ENCODE measurements at regions not wholly inside any gene's neighbourhood (a gene's known extent, or its start where the extent isn't known, plus 50 kb on each side); places are given as distances from the start of the nearest gene placed in this dataset.

- Mint-ChIP-seq H3K27ac (no peak overlapping the region), H3K9me3 (peaks cover under 1% of the 10 kb centered on the region), H3K4me1 (ENCODE audit: low read depth) (no peaks in the 10 kb centered on the region), H3K27me3 (no peaks in the 10 kb centered on the region), H3K4me3 (no peak overlapping the region), H3K36me3 (ENCODE audit: low read depth) (no peaks in the 10 kb centered on the region)
- intact Hi-C loops (cut with micrococcal nuclease): no loop called here
These were observed 441.6 kb downstream of the CCDC91 start for GRCh38 chr12:28631831-28632230.

- Mint-ChIP-seq H3K27me3 (no peaks in the 10 kb centered on the region), H3K4me3 (no peak overlapping the region), H3K36me3 (ENCODE audit: low read depth) (no peaks in the 10 kb centered on the region), H3K4me1 (ENCODE audit: low read depth) (no peaks in the 10 kb centered on the region), H3K27ac (no peak overlapping the region), H3K9me3 (peaks cover 16% of the 10 kb centered on the region)
- intact Hi-C loops (cut with micrococcal nuclease): no loop called here
These were observed 450.3 kb downstream of the CCDC91 start for GRCh38 chr12:28640519-28640918.

DNA sequence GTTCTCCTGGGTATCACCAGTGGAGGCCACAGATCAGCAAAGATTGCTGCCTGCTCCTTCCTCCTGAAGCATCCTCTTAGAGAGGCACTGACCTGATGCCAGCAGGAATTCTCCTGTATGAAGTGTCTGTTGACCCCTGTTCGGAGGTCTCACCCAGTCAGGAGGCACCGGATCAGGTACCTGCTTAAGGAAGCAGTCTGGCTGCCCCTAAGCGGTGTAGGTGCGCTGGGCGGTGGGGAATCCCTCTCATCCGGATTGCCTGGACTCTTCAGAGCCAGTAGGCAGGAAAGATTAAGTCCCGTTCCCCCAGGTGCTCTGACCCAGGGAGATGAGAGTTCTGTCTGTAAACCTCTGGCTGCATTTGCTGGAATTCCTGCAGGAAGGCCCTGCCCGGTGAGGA, 455.2 kb downstream of the CCDC91 start:
- Mint-ChIP-seq H3K36me3 (ENCODE audit: low read depth) (no peaks in the 10 kb centered on the region), H3K4me1 (ENCODE audit: low read depth) (no peaks in the 10 kb centered on the region), H3K9me3 (peaks cover 9% of the 10 kb centered on the region), H3K4me3 (no peak overlapping the region), H3K27ac (no peak overlapping the region), H3K27me3 (no peaks in the 10 kb centered on the region)
- intact Hi-C loops (cut with micrococcal nuclease): no loop called here

DNA sequence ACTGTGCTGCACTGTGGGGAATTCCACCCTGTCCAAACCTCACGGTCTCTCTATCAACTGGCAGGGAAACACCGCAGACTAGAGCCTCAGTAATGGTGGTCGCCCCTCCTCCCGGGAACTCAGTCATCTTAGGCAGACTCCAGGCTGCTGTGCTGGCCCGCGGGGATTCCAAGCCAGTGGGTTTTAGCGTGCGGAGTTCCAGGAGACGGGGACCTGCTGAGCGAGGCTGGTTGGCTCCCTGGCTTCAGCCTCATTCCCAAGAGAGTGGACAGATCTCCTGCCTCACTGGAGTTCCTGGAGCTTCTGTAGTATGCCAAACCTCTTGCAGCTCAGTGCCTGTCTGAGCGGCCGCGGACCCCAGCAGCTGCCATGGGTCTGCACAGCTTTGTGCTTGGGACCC, 455.6 kb downstream of the CCDC91 start:
- Mint-ChIP-seq H3K4me1 (ENCODE audit: low read depth) (no peaks in the 10 kb centered on the region), H3K27ac (no peak overlapping the region), H3K27me3 (no peaks in the 10 kb centered on the region), H3K36me3 (ENCODE audit: low read depth) (no peaks in the 10 kb centered on the region), H3K9me3 (peaks cover 9% of the 10 kb centered on the region), H3K4me3 (no peak overlapping the region)
- intact Hi-C loops (cut with micrococcal nuclease): no loop called here

- Mint-ChIP-seq H3K4me3 (no peak overlapping the region), H3K4me1 (ENCODE audit: low read depth) (no peaks in the 10 kb centered on the region), H3K27me3 (no peaks in the 10 kb centered on the region), H3K27ac (no peak overlapping the region), H3K36me3 (ENCODE audit: low read depth) (no peaks in the 10 kb centered on the region), H3K9me3 (no peaks in the 10 kb centered on the region)
- intact Hi-C loops (cut with micrococcal nuclease): no loop called here
These were observed 460.6 kb downstream of the CCDC91 start for GRCh38 chr12:28650906-28651305.

GRCh38 chr12:28652239-28652638, 462.0 kb downstream of the CCDC91 start:
- intact Hi-C loops (cut with micrococcal nuclease): no loop called here
- Mint-ChIP-seq H3K27ac (no peak overlapping the region), H3K9me3 (no peaks in the 10 kb centered on the region), H3K4me1 (ENCODE audit: low read depth) (no peaks in the 10 kb centered on the region), H3K36me3 (ENCODE audit: low read depth) (no peaks in the 10 kb centered on the region), H3K4me3 (no peak overlapping the region), H3K27me3 (no peaks in the 10 kb centered on the region)

DNA sequence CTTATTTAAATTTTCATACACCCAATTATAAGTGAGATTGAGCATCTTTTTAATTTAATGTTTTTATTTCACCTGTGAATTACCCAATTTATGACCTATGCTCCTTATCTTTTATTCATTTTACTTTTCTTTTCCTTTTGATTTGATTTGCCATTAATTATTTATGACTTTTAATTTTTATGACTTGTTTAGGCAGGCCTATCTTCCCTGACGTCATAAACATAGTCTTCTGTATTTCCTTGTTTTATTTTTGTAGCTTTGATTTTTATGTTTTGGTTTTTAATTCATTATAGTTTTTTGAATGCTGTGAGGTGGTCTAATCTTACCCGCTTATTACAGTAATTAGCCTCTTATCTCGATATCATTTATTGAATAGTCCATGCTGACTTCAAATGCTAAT, 467.1 kb upstream of the FAR2 start:
- Mint-ChIP-seq H3K4me3 (no peak overlapping the region), H3K27ac (no peak overlapping the region), H3K9me3 (peaks cover 37% of the 10 kb centered on the region), H3K36me3 (ENCODE audit: low read depth) (no peaks in the 10 kb centered on the region), H3K4me1 (ENCODE audit: low read depth) (no peaks in the 10 kb centered on the region), H3K27me3 (no peaks in the 10 kb centered on the region)
- intact Hi-C loops (cut with micrococcal nuclease): no loop called here

- Mint-ChIP-seq H3K36me3 (ENCODE audit: low read depth) (no peaks in the 10 kb centered on the region), H3K4me3 (no peak overlapping the region), H3K4me1 (ENCODE audit: low read depth) (no peaks in the 10 kb centered on the region), H3K27ac (no peak overlapping the region), H3K9me3 (peaks cover 32% of the 10 kb centered on the region), H3K27me3 (no peaks in the 10 kb centered on the region)
- intact Hi-C loops (cut with micrococcal nuclease): no loop called here
These were observed 465.7 kb upstream of the FAR2 start for GRCh38 chr12:28683366-28683765.

DNA sequence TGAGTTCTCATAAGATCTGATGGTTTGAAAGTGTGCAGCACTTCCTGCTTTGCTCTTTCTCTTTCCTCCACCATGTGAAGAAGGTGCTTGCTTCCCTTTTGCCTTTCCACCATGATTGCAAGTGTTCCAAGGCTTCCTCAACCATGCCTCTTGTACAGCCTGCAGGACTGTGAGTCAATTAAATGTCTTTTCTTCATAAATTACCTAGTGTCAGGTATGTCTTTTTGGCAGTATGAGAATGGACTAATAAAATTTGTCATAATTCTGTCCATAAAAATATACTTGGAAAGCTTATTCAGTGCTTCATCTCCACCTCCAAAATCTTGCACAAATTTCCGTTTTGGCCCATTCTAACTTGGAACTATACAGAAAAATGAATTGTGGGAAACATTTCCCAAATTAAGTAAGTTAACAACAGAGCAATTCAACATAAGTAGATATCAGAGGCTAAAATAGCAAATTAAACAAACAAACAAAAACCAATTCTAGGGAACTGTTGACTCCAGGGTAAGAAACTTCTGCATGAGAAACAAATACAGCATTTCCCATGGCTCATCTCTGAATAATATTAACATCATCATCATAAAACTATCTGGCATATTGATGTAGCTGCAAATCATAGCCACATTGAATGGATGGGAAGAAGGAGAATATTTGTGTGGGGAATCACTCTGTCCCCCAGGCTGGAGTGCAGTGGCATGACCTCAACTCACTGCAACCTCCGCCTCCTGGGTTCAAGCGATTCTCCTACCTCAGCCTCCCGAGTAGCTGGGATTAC, 459.5 kb upstream of the FAR2 start:
- Mint-ChIP-seq H3K36me3 (ENCODE audit: low read depth) (no peaks in the 10 kb centered on the region), H3K27ac (no peak overlapping the region), H3K4me3 (no peak overlapping the region), H3K9me3 (peaks cover 25% of the 10 kb centered on the region), H3K27me3 (no peaks in the 10 kb centered on the region), H3K4me1 (ENCODE audit: low read depth) (no peaks in the 10 kb centered on the region)
- intact Hi-C loops (cut with micrococcal nuclease): no loop called here

DNA sequence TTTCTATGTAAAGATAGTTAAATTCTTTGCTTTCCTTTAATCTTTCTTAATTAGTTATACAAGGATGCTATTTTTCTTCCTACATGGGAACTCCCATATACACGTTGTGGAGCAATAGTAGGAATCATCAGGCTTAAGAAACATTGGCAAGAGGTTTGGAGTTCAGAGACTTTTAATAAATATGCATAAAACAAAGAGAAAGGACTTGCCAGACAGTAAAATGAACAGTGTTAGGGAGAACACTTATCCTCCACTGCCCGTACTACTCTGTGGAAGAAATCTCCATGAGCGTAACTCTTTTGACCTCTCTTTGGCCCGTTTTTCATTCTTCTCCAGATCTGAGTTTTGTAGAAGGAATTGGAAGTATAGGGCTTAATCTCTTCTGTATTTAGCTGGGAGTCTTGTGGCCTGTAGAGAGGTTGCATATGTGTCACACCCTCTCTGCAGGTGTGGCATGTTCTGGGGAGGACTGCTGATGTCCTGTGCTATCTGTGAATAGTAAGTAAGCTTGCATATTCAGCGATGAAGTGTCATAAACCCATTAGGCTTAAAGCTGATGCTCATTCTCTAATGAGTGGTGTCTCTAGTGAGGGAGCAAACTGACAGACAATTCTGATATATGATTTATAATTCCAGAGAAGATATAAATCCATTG, 455.4 kb upstream of the FAR2 start:
- H3K4me3 Mint-ChIP-seq: no peak overlapping the region
- no peaks in the 10 kb centered on the region for H3K36me3 Mint-ChIP-seq (ENCODE audit: low read depth)
- H3K27ac Mint-ChIP-seq: no peak overlapping the region
- H3K4me1 Mint-ChIP-seq (ENCODE audit: low read depth): no peaks in the 10 kb centered on the region
- no peaks in the 10 kb centered on the region for H3K27me3 Mint-ChIP-seq
- intact Hi-C loops (cut with micrococcal nuclease): no loop called here
- H3K9me3 Mint-ChIP-seq: peaks cover 19% of the 10 kb centered on the region

DNA sequence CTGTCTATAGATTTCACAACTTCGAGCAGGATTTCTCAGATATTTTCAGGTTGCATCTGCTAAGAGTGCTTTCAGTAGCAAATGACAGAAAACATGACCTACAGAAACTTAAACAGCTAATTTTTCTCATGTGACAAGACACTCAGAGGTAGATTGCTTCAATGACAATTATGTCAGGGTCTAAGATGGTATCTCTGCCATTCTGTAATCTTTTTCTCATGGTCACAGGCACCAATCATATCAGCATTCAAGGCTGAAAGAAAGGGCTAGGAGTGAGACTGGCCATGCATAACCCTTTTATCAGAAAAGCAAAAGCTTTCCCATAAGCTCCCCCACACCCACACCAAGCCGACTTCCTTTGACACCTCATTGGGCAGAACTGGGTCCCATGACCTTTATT, 450.5 kb upstream of the FAR2 start:
- no peaks in the 10 kb centered on the region for H3K36me3 Mint-ChIP-seq (ENCODE audit: low read depth)
- peaks cover 18% of the 10 kb centered on the region for H3K9me3 Mint-ChIP-seq
- H3K27ac Mint-ChIP-seq: no peak overlapping the region
- no peaks in the 10 kb centered on the region for H3K27me3 Mint-ChIP-seq
- H3K4me1 Mint-ChIP-seq (ENCODE audit: low read depth): no peaks in the 10 kb centered on the region
- intact Hi-C loops (cut with micrococcal nuclease): no loop called here
- no peak overlapping the region for H3K4me3 Mint-ChIP-seq

DNA sequence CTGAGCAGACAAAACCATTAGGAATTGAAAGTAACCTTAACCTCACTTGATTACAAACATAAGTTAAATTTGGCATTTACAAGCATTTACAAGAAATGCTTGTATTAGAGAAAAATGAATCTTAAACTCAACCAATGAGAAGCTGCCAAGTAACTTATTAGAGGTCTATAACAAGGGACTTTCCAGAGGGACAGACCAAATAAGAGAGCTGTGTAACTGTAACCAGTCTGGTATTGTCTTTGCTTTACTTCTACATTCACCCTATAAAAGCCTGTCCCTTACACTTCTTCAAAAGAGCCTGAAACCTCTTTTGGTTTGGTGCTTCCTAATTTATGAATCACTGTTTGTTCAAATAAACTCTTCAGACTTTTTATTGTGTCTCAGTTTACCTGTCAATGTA, 450.0 kb upstream of the FAR2 start:
- no peaks in the 10 kb centered on the region for H3K27me3 Mint-ChIP-seq
- no peaks in the 10 kb centered on the region for H3K36me3 Mint-ChIP-seq (ENCODE audit: low read depth)
- no peak overlapping the region for H3K4me3 Mint-ChIP-seq
- intact Hi-C loops (cut with micrococcal nuclease): no loop called here
- H3K9me3 Mint-ChIP-seq: peaks cover 18% of the 10 kb centered on the region
- H3K4me1 Mint-ChIP-seq (ENCODE audit: low read depth): no peaks in the 10 kb centered on the region
- no peak overlapping the region for H3K27ac Mint-ChIP-seq

DNA sequence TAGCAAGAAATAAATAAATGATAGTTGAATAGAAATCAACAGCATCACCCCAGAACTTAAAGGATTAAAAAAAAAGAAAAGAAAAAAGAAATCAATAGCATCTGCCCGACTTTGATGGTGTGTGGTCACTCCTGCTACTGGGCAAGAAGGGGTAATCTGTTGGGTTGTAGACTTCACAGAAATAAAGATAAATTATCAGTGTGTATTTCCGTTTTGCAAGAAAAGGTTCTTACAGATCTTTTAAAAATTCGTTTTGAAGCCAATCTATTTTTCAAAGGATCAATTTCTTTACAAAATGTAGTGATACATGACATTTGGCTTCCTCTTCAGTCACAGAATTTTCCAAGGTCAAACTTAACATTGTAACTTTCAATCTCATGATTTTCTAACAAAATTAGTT, 448.9 kb upstream of the FAR2 start:
- Mint-ChIP-seq H3K27ac (no peak overlapping the region), H3K36me3 (ENCODE audit: low read depth) (no peaks in the 10 kb centered on the region), H3K4me1 (ENCODE audit: low read depth) (no peaks in the 10 kb centered on the region), H3K27me3 (no peaks in the 10 kb centered on the region), H3K9me3 (peaks cover 18% of the 10 kb centered on the region), H3K4me3 (no peak overlapping the region)
- intact Hi-C loops (cut with micrococcal nuclease): no loop called here

DNA sequence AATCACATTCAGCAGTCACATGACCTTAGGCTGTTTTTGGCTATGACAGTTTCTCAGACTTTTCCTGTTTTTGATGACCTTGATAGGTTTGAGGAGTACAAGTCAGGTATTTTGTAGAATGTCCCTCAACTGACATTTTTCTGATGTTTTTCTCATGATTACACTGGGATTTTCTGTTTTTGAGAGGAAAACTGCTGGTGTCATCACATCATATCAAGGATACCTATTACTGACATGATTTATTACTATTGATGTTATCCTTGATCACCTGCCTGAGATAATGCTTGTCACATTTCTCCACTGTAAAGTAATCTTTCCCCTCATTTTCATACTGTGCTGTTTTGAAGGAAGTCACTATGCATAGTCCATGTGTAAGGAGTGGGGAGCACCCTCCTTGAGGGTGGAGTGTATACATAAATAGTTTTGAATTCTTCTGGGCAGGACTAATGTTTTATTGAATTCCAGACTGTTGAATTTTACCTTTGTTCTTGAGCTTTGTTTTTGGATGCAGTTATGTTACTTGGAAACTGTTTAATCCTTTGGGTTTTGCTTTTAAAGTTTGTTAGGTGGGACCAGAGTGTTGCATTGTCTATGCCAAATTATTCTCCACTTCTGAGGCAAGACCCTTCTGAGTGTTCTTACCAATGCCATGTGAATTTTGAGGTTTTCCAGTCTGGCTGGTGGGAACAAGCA, 444.5 kb upstream of the FAR2 start:
- Mint-ChIP-seq H3K27me3 (no peaks in the 10 kb centered on the region), H3K36me3 (ENCODE audit: low read depth) (no peaks in the 10 kb centered on the region), H3K27ac (no peak overlapping the region), H3K4me3 (no peak overlapping the region), H3K4me1 (ENCODE audit: low read depth) (no peaks in the 10 kb centered on the region), H3K9me3 (peaks cover 25% of the 10 kb centered on the region)
- intact Hi-C loops (cut with micrococcal nuclease): no loop called here

All from dendritic cell treated with granulocyte-macrophage colony-stimulating factor and Interleukin-4, amounts not matched to agents 40 ng/mL and 50 ng/mL, for 4 days (primary cell).